Activated CD4-positive, alpha-beta T cell treated with anti-CD3 and anti-CD28 coated beads, Interleukin-10, Interleukin-2, amounts not matched to agents 100 ng/mL and 50 ng/mL, durations not matched to agents 16 hours and 8 hours (primary cell): ENCODE measurements at regions not wholly inside any gene's neighbourhood (a gene's known extent, or its start where the extent isn't known, plus 50 kb on each side); places are given as distances from the start of the nearest gene placed in this dataset.
"Not testable (repeated sequence)": the region's sequence is repeated elsewhere in the genome, so short reads cannot be mapped to it uniquely, and the experiment has no call there.

ENCODE experiments used
- DNase-seq: peaks from one replicate; pipeline ENCODE4 v3.0.0-alpha.2; 2020

- no peak for DNase-seq
These were observed 275.7 kb upstream of the C1orf174 start for GRCh38 chr1:4175566-4176405.

DNA sequence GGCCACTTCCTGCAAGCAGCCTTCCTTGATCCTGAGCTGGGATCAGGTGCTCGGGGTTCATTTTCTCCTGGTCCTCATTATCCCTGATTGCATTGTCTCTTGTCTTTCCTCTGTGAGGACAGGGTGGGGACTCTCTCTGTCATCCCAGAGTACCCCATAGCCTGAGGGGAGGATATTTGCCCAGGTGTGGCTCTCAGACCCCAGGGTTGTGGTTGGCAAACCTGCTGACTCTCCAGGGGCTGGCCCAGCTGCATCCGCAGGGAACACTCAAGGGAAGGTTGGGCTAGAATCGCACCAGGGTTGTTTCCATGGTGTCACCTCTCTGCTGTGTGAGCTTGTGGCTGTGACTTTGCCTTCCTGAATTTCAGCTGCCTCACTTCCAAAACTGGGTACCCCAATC lies 276.8 kb upstream of the C1orf174 start:
- no peak for DNase-seq

DNA sequence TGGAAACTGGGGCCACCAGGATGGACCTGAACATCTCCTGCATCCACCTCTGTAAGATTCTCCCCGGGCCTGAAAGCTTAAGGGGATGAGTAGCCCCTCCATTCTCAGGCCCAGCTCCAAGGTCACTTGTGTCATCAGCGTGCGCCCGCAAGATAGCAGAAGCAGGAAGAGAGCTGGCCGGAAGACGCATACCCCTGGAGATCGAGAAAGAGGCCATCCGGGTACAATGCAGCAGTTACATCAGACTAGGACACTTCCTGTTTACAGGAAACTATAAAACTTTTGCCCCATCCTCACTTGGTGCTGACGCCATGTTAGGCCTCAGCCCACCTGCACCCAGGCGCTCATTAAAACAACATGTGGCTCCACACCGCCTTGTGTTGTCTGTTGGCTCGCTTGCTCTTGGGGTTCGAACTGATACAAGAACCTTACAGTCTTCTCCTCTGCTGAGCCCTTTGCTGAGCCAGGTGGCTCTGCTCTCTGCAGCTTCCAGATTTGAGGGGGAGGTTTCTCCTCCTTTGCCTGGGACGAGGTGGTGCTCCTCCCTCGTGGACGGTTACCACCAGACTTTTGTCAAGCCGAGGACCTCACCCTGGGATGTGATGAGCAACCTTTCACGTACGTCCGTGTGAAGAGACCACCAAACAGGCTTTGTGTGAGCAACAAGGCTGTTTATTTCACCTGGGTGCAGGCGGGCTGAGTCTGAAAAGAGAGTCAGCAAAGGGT lies 277.5 kb upstream of the C1orf174 start:
- no peak for DNase-seq

DNA sequence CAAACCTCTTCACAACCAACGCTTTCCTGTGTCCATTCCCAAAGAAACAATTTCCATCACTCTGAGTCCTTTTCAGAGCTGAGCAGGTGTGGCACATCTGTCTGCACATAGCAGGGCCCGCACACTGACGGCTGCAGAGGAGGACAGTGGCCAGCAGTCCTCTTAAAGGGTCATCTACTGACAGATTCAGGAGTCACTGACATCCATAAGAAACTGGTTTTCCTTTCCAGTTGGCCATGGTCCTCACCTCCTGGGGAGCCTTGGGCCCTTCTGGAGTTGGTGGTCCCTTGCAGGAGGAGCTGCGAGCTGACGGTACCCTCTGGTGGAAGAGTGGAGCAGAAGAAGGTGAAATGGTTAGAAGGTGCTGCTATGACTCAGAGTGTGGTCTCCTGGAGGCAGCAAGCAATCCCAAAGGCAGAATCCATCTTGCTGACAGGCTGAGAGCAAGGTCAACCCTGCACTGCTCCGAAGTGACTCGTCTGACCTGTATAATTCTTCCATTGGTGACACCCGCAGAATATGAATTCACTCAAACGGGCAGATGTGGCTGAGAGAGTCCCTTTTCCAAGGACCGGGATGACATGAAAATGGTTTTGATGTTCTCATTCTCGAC lies 278.5 kb upstream of the C1orf174 start:
- no peak for DNase-seq

DNA sequence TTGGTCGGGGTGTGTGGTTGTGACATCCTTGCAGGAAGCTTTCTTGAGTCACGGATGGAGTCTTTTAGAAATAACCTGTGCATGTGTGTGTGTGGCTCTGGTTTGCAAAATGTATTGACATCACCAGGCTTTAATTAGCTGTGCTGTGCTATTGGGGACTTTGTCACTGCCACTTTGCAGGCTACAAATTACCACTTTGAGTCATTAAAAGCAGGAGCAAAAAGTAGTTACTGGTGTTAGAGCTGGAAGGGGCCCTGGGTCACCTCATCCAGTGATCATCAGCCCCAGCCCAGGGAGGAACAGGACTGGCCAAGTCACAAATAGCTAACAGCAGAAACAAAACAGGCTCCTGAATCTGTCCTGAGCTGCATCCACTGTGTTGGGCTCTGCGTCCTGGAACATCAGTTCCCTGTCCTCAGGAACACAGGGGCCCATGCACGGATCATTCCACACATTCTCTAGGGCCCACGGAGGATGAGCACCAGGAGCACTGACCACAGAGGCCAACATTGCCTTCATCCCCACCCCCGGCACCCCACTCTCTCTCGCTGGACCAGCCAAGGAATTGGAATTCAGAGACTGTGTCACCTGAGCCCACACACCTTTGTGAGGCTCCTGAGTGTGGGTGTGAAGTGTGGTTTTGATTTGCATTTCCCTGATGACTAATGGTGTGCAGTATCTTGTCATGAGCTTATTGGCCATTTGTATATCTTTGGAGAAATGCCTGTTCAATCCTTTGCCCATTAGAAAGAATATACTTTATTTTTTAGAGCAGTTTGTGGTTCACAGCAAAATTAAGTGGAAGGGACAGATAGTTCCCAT lies 280.1 kb upstream of the C1orf174 start:
- no peak for DNase-seq

DNA sequence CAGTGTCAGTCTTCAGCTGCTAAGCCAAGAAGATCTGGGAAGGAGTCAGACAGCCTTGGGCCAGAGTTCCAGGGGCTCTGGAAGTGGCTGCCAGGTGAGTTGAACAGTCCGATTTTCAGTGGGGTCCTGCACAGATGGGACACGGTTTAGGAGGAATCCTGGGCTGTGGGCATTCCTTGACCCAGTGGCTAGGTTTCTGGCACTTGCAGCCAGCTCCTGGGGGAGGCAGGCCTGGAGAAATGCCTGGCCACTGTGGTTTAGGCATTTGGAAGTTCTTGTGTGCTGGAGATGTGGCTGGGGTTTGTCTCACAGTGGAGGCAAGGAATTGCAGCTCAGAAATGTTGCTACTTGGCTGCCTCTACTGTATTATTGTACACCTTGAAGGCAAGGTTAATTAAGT lies 286.4 kb upstream of the C1orf174 start:
- DNase-seq: not testable (repeated sequence)

DNA sequence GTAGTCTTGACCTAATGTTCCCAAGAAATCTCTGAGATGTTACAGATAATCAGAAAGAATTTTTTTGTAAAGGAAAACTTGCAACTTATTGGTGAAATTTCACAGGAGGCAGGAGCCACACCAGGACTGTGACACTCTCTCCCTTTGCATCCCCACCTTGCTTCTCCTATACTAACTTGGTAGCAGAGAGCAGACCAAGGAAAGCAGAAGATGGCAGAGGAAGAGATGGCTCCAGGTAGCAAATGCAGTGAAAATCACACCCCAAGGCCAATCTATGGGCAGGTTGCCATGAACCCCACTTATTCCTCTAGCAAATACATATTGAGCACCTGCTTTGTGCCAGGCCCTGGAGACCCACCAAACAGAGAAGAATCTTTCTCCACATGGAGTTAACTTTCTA lies 303.4 kb upstream of the C1orf174 start:
- DNase-seq: no peak

GRCh38 chr1:4207183-4207582 lies 307.1 kb upstream of the C1orf174 start:
- DNase-seq: no peak

DNA sequence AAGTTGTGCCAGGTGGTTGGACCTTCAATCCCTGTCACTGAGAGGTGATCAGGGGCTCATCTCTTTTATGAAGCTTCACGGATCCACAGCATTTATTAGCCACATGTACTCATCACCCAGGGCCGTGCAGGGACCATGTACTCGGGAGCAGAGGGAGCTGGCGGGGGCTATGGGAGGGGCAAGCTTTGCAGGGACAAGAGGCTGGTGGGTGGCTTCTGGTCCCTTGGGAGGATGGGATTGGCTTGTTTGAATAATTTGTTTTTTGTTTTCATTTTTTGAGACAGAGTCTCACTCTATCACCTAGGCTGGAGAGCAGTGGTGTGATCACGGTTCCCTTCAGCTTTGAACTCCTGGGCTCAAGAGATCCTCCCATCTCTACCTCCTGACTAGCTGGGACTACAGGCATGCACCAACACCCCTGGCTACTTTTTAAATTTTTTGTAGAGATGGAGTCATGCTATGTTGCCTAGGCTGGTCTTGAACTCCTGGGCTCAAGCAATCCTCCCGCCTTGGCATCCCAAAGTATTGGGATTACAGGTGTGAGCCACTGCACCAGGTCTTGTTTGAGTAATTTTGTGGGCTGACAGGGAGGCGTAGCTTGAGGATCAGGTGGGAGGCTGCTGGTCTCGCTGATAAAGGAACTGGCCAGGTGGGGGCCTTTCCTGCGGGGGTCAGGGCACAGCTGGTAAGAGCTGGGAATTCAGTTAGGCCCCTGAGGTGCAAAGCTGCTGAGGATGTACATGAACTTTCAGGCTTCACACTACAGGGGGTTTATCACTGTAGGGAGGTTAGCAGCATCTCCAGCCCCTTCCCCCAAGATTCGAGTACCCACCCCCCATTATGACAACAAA lies 308.0 kb upstream of the C1orf174 start:
- no peak for DNase-seq

DNA sequence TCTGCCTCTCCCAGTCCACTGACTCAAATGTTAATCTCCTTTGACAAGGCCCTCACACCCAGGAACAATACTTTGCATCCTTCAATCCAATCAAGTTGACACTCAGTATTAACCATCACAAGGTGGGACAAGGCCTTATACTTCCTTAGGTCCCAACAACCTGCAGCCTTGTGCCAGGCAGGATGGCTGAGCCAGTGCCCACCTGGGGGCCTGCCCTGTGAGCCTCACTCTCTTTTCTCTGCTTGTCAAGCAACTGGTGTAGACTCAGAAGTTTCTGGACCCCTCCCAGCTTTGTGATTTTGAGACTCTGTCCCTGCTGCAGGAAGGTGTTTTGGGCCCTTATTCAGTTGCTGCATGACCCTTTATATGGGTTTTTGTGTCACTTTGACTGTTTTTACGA lies 310.0 kb upstream of the C1orf174 start:
- no peak for DNase-seq

- DNase-seq: no peak
These were observed 312.7 kb upstream of the C1orf174 start for GRCh38 chr1:4212796-4213195.

- no peak for DNase-seq
These were observed 313.4 kb upstream of the C1orf174 start for GRCh38 chr1:4213366-4213973.

DNA sequence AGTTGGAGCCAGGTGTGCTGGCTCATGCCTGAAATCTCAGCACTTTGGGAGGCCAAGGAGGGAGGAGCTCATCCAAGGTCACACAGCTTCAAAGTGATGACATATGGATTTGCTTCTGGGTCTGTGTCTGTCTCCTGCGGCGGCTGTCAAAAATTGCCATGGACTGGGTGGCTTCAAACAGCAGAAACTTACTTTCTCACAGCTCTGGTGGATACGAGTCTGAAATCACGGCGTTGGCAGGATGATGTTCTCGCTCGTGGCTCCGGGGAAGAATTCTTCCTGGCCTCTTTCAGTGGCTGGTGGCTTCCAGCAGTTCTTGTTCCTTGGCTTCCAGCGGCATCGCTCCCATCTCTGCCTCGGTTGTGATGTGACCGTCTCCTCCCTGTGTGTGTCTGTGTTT lies 314.8 kb upstream of the C1orf174 start:
- no peak for DNase-seq

DNA sequence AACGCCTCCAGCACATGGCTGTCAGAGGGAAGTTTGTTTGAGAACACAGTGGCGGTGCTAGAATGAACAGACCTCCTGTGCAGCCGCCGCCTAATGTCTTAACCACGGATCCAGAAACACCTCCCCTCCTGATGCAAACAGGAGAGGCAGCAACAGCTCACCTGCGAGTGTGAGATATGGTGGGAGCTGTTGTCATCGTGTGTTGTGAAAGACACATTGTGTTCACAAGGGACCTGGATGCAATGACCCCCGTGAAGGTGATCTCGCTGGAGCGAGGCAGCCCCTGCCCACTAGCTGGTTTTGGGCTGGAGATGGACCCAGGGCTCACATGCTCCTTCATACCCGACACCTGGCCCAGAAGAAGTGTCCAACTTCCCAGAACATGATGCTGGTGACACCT lies 315.3 kb upstream of the C1orf174 start:
- no peak for DNase-seq

- DNase-seq: no peak
These were observed 316.2 kb upstream of the C1orf174 start for GRCh38 chr1:4216231-4216630.

DNA sequence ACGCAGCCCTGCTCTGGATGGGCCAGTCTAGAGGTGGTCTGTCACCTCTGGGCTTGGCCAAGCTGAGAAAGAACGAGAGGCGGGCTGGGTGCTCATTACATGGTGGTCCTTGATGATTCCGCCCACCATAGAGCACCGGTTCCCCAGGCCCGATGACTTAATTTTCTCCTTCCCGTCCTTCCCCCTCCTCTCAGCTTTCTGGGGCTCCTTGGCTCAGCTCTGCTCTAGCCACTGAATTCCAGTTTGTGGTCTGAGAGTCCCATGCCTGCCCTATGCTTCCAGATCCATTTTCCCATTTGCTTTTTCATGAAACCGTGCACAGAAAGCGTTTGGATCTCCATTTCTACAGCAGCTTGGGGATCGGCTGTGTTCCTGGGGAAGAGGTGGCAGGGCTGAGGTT lies 318.5 kb upstream of the C1orf174 start:
- no peak for DNase-seq

- DNase-seq: no peak
These were observed 319.0 kb upstream of the C1orf174 start for GRCh38 chr1:4219111-4219510.

GRCh38 chr1:4219826-4220225 lies 319.8 kb upstream of the C1orf174 start:
- no peak for DNase-seq

DNA sequence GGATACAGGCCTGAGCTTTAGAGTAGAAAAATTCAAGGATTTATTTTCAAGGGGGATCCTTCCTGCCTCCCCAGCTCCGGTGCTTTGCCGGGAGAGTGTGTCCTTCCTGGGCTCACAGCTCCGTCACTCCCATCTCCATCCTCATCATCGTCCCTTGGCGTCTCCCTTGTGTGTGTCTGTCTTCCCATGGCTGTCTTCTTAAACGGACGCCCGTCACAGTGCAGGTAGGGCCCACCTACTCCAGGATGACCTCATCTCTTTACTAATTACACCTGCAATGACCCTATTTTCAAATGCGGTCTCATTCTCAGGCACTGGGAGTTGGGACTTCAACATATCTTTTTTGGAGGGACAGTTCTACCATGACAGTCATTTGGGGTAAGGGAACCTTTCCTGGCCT lies 320.3 kb upstream of the C1orf174 start:
- no peak for DNase-seq

DNA sequence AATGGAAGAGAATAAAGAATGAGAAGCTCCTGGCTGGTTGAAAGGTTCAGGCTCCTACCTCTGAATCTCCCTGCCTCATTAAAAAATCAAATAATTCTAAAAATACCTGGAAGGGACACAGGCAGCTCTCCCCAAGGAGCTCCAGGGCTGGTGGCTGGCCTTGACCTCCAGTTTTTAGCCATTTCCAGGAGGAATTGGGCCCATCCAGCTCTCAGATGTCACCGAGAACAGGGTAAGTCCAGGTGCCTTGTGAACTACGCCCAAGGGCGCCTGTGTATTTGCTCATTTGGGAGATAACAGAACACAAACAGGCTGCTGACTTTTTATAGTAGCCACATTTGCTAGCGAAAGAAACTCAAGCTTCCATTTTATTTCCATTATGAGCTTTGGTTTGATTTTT lies 321.0 kb upstream of the C1orf174 start:
- DNase-seq: no peak

DNA sequence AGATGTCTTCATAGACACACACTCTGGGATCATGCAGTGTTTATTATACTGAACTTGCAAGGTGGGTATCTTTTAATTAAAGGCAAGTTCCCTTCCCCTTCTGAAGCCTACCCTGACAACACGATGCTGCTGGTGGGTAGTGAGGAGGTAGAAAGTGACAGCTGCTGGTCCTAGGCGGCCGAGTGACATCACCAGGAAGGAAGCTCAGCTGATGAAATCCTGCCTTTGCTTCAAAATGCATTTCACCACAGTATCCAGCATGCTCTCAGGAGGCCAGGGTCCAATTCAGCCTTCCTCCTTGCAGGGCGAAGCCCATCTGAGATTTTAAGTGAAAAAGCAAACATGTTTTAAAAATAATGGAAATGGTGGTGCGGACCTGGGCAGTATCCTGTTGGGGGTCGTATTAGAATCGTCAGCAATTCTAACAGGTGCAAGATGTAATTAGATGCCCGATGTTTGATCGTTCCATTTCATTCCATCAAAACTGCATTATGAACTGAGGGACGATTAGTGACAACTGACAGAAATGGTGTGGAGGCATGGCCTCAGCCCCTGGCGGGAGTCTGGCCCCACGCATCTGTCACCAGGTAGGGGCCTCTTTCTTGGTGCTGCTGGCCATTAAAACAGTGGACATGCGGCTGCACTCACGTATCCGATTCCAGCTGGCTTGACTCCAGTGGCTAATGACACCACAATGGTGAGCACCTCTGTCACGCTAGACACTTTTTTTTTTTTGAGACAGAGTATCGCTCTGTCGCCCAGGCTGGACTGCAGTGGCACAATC lies 324.8 kb upstream of the C1orf174 start:
- no peak for DNase-seq
